HL-60 (cell line): ENCODE measurements at regions not wholly inside any gene's neighbourhood (a gene's known extent, or its start where the extent isn't known, plus 50 kb on each side); places are given as distances from the start of the nearest gene placed in this dataset.
A peak's percentile ranks its signal among the peaks of the same experiment; 100 is the strongest.

Experiments
- DNase-seq, 2 experiments: peaks; one replicate each; pipeline ENCODE4 v3.0.0-alpha.2; 2010 to 2020; ENCODE audit warnings: low read depth in 1 of 2, low spot score in 1 of 2
- H3K27ac ChIP-seq: fragments of 250-450 bp; sonication (Bioruptor Pico); replicated peaks from 2 replicates; pipeline ENCODE4 v1.5.1; 2020; ENCODE audit warnings: mild to moderate bottlenecking, moderate library complexity
- H3K27me3 ChIP-seq: fragments of 250-450 bp; sonication (Bioruptor Pico); 2 replicates; pipeline ENCODE4 v1.5.1; 2021; ENCODE audit warnings: mild to moderate bottlenecking, moderate library complexity; ENCODE audit not compliant: insufficient read depth, poor library complexity, severe bottlenecking
- H3K4me3 ChIP-seq: replicated peaks from 2 replicates; pipeline ENCODE4 v1.5.1; 2011; ENCODE audit warnings: mild to moderate bottlenecking, control low read depth, low read length; ENCODE audit not compliant: insufficient read depth
- CTCF ChIP-seq: IDR thresholded peaks from one replicate; pipeline ENCODE4 v1.5.1; 2011; ENCODE audit warnings: low read length, control low read depth, inconsistent platforms; ENCODE audit not compliant: insufficient read depth
- GABPA ChIP-seq: IDR thresholded peaks from 2 replicates; pipeline ENCODE4 v1.6.1; 2012; ENCODE audit warnings: low read depth
- POLR2AphosphoS5 ChIP-seq: IDR thresholded peaks from 2 replicates; pipeline ENCODE4 v1.6.1; 2012; ENCODE audit warnings: low read depth
- REST ChIP-seq: IDR thresholded peaks from 2 replicates; pipeline ENCODE4 v1.6.1; 2012; ENCODE audit warnings: low read depth; ENCODE audit not compliant: insufficient replicate concordance
- SPI1 ChIP-seq: IDR thresholded peaks from 2 replicates; pipeline ENCODE4 v1.6.1; 2012; ENCODE audit warnings: low read depth, mild to moderate bottlenecking, borderline replicate concordance

GRCh38 chr13:73625562-73626339, 508.5 kb downstream of the KLF12 start:
- TF ChIP-seq GABPA: no peak
- no peak for TF ChIP-seq REST
- no peak for TF ChIP-seq CTCF
- no peak for TF ChIP-seq POLR2AphosphoS5
- TF ChIP-seq SPI1: no peak
- DNase-seq: no peak
- Histone ChIP-seq H3K27me3 (no peaks in the 10 kb centered on the region), H3K27ac (no peak overlapping the region), H3K4me3 (no peak overlapping the region)

- no peak overlapping the region for H3K4me3 ChIP-seq
- no peaks in the 10 kb centered on the region for H3K27me3 ChIP-seq
- H3K27ac ChIP-seq: no peak overlapping the region
- TF ChIP-seq POLR2AphosphoS5 (no peak), GABPA (no peak), REST (no peak), SPI1 (no peak), CTCF (no peak)
- no peak for DNase-seq
Measured at GRCh38 chr13:73623281-73623680, 510.9 kb downstream of the KLF12 start.

GRCh38 chr13:73622381-73622780, 511.8 kb downstream of the KLF12 start:
- Histone ChIP-seq H3K27ac (no peak overlapping the region), H3K27me3 (peaks cover under 1% of the 10 kb centered on the region), H3K4me3 (no peak overlapping the region)
- peak; percentile 92 for TF ChIP-seq SPI1
- TF ChIP-seq CTCF: no peak
- DNase-seq: no peak

GRCh38 chr13:73618275-73618865, 515.8 kb downstream of the KLF12 start:
- no peak for DNase-seq
- 0 out of 2 replicates have a peak, but pooled peaks have one; percentile 19 for TF ChIP-seq SPI1
- no peak for TF ChIP-seq CTCF
- Histone ChIP-seq H3K27me3 (peaks cover 2% of the 10 kb centered on the region), H3K27ac (no peak overlapping the region), H3K4me3 (no peak overlapping the region)
